HG03558 (cell line): ENCODE measurements at regions not wholly inside any gene's neighbourhood (a gene's known extent, or its start where the extent isn't known, plus 50 kb on each side); places are given as distances from the start of the nearest gene placed in this dataset.

Experiments used
- ATAC-seq: cut with Tn5 transposase; IDR thresholded peaks from one replicate; pipeline ENCODE4 v1.9.1; 2021; ENCODE audit warnings: moderate number of reproducible peaks; ENCODE audit not compliant: unreplicated experiment; ENCODE audit errors: extremely low read depth

GRCh38 chr4:81659051-81659450, 187.3 kb upstream of the RASGEF1B start:
- ATAC-seq, result no peak

GRCh38 chr4:81652069-81652478, 180.4 kb upstream of the RASGEF1B start:
- ATAC-seq, result no peak

- no peak for ATAC-seq
Observed at GRCh38 chr4:81651243-81651899, 179.7 kb upstream of the RASGEF1B start.

- no peak for ATAC-seq
Observed at GRCh38 chr4:81650606-81651242, 179.0 kb upstream of the RASGEF1B start.

GRCh38 chr4:81648576-81649275, 177.0 kb upstream of the RASGEF1B start:
- ATAC-seq, result peak; percentile 86

- ATAC-seq, result no peak
Observed at GRCh38 chr4:81647388-81647787, 175.7 kb upstream of the RASGEF1B start.

GRCh38 chr4:81642543-81642942, 170.8 kb upstream of the RASGEF1B start:
- ATAC-seq, result no peak

- no peak for ATAC-seq
Observed at GRCh38 chr4:81639248-81639647, 167.5 kb upstream of the RASGEF1B start.

- no peak for ATAC-seq
Observed at GRCh38 chr4:81638698-81639097, 167.0 kb upstream of the RASGEF1B start.

GRCh38 chr4:81635739-81636138, 164.0 kb upstream of the RASGEF1B start:
- ATAC-seq, result peak; percentile 88

GRCh38 chr4:81634766-81635549, 163.3 kb upstream of the RASGEF1B start:
- no peak for ATAC-seq

- no peak for ATAC-seq
Observed at GRCh38 chr4:81634165-81634564, 162.5 kb upstream of the RASGEF1B start.

GRCh38 chr4:81632581-81633299, 161.0 kb upstream of the RASGEF1B start:
- no peak for ATAC-seq

GRCh38 chr4:81631958-81632441, 160.3 kb upstream of the RASGEF1B start:
- ATAC-seq, result no peak

- no peak for ATAC-seq
Observed at GRCh38 chr4:81629366-81629765, 157.7 kb upstream of the RASGEF1B start.

- no peak for ATAC-seq
Observed at GRCh38 chr4:81628489-81628888, 156.8 kb upstream of the RASGEF1B start.

GRCh38 chr4:81627590-81627989, 155.9 kb upstream of the RASGEF1B start:
- ATAC-seq, result no peak

- ATAC-seq, result no peak
Observed at GRCh38 chr4:81626851-81627250, 155.1 kb upstream of the RASGEF1B start.

- no peak for ATAC-seq
Observed at GRCh38 chr4:81625422-81626417, 154.0 kb upstream of the RASGEF1B start.
